M059J (cell line): ENCODE measurements at regions not wholly inside any gene's neighbourhood (a gene's known extent, or its start where the extent isn't known, plus 50 kb on each side); places are given as distances from the start of the nearest gene placed in this dataset.
"Not testable (repeated sequence)": the region's sequence is repeated elsewhere in the genome, so short reads cannot be mapped to it uniquely, and the experiment has no call there.

Experiments
- DNase-seq: peaks from one replicate; pipeline ENCODE4 v3.0.0-alpha.2; 2012; ENCODE audit warnings: low read depth

DNA sequence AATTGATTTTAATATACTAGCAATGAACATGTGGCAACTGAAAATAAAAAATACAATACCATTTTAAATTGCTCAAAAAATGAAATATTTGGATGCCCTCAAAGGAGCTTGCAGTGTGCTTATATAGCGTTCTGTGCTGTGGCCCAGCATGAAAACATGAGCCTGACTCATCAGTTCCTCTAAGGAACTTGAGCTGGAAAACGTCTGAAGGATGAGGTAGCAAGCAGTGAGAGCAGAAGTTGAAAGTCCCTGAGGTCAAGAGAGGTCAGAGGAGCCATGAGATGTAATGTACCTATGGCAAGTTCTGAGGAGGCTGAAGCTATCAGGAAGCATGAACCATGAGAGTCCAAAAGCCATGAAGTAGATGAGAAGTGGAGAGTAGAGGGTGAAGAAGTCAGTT lies 59.7 kb downstream of the HMGB3 start:
- peak; percentile 2 for DNase-seq

DNA sequence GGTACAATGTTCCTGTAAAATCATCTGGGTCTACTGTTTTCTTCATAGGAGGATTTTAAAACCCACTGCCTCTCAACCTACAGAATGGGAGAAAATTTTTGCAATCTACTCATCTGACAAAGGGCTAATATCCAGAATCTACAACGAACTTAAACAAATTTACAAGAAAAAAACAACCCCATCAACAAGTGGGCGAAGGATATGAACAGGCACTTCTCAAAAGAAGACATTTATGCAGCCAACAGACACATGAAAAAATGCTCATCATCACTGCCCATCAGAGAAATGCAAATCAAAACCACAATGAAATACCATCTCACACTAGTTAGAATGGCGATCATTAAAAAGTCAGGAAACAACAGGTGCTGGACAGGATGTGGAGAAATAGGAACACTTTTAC lies 83.2 kb downstream of the HMGB3 start:
- DNase-seq = not testable (repeated sequence)

DNA sequence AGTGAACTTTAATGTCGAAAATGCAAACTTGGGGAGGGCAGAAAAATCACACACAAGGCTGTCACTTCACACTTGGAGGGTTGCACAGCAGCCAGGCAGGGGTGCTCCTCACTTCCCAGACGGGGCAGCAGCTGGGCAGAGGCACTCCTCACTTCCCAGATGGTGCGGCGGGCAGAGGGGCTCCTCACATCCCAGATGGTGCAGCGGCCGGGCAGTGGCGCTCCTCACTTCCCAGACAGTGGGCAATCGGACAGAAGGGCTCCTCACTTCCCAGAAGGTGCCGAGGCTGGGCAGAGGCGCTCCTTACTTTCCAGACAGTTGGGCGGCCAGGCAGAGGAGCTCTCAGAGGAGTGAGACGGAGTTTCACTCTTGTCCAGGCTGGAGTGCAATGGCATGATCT lies 90.6 kb downstream of the HMGB3 start:
- no peak for DNase-seq

DNA sequence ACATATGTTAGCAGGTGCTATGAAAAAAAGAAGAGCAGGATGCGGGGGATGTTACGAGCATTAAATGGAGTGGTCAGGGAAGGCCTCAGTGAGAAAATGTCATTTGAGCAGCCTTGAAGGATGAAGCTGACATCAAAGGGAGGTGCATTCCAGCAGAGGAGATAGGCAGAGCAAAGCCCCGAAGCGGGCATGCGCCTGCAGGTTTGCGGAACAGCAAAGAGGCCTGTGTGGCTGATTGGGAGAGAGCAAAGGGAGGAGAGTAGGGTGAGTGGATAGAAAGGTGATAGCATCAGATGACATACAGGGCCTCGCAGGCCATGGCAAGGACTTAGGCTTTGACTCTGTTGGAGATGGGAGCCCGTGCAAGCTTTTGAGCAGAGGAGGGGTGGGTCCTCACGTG lies 95.4 kb upstream of the GPR50 start:
- DNase-seq = no peak

- DNase-seq = peak; percentile 52
Observed at GRCh38 chrX:151082077-151082948, 94.1 kb upstream of the GPR50 start.

DNA sequence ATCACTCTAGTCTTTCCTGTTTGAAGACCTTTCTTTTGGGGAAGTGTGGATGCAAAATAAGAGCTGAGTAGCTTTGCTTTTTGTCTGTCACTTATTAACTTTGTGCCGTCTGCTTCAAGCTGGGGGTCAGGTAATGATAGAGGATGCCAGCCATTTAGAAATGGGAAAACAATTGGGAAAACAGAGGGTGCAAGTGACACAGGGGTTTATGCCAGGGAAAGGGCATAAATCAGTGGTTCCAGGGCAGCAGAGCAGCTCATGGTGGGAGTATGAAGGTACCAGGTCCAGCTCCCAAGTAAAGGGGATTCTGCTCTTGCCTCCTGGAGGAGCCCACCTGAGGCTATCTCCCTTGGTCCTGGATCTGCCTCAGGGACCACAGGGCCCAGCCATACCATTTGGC lies 91.9 kb upstream of the GPR50 start:
- no peak for DNase-seq

DNA sequence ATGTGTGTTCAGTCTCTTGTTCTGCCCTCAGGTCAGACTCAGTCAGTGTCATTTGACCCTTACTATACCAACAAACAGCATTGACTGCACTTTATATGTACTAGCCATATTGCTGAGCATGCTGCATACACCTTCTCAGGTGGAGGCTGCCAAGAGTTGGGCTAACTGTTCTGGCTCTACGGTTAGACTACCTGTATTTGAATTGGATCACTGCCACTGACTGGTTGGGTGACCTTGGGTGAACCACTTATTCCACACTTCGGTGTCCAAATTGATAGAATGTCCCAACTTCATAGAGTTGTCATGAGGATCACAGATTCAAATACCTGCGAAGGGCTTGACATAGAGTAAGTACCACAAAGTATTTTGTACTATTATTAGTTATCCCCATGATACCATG lies 91.2 kb upstream of the GPR50 start:
- DNase-seq = no peak

GRCh38 chrX:151088221-151088620 lies 88.2 kb upstream of the GPR50 start:
- DNase-seq = no peak

DNA sequence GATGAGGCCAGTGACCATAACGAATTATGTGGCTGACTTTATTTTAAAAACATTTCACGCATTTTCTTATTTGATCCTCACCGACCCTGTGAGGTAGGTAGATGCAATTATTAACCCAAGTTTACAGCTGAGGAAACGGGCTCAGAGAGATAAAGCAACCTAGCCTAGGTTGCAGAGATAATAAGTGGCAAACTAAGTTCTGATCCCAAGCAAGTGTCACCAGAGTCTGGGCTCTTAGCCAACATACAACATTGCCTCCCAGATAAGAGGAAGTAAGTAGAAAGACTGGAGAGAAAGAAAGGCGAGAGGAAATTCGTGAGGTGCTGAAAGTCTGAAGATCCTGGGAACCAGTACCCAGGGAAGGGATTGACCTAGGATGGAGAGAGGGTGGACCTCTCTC lies 77.4 kb upstream of the GPR50 start:
- DNase-seq = peak; percentile 1

DNA sequence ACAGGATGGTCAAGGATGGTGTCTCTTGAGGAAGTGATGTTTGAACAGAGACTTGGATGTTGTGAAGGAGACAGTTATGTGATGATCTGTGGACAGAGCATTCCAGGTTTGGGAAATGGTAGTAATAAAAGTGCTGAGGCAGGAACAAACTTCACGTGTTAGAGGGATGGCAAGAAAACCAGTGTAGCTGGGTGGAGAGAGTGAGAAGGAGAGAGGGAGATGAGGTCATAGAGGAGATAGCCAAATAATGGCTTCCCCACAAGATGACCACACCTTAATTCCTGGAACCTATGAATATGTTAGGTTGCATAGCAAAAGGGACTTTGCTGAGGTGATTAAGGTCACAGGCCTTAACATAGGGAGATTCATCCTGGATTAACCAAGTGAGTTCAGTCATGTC lies 75.6 kb upstream of the GPR50 start:
- no peak for DNase-seq

DNA sequence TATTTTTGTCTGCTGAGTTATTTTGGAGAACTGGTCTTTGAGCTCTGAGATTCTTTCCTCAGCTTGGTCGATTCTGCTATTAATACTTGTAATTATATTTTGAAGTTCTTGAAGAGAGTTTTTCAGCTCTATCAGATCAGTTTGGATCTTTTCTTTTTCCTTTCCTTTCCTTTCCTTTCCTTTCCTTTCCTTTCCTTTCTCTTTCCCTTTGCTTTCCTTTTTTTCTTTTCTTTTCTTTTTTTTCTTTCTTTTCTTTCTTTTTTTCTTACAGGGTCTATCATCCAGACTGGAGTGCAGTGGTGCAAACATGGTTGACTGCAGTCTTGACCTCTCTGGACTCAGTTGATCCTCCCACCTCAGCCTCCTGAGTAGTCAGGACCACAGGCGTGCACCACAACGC lies 63.2 kb upstream of the GPR50 start:
- DNase-seq = not testable (repeated sequence)
